Thoracic aorta (tissue), 2 donors: ENCODE measurements at regions not wholly inside any gene's neighbourhood (a gene's known extent, or its start where the extent isn't known, plus 50 kb on each side); places are given as distances from the start of the nearest gene placed in this dataset.

ENCODE experiments used
- ATAC-seq: fragments of 150-250 bp; one replicate; pipeline ENCODE4 v1.8.0; 2017; ENCODE audit warnings: low read depth; ENCODE audit not compliant: insufficient number of reproducible peaks, low FRiP score
- DNase-seq: peaks from one replicate; pipeline ENCODE4 v3.0.0-alpha.2; 2020; ENCODE audit warnings: low spot score
- H3K27ac ChIP-seq, 2 donors: fragments of 200-600 bp; sonication (generic); 1 replicate in 1 of 2; 2 replicates in 1 of 2; pipeline ENCODE4 v1.5.1; 2016; ENCODE audit warnings: mild to moderate bottlenecking in 2 of 2, moderate library complexity in 2 of 2
- H3K27me3 ChIP-seq: fragments of 200-600 bp; sonication (generic); replicated peaks from 2 replicates; pipeline ENCODE4 v1.6.0; 2016; ENCODE audit warnings: mild to moderate bottlenecking; ENCODE audit not compliant: insufficient read depth
- H3K36me3 ChIP-seq: fragments of 200-600 bp; sonication (generic); one replicate; pipeline ENCODE4 v1.5.1; 2016
- H3K4me1 ChIP-seq, 2 donors: fragments of 200-600 bp; sonication (generic); 1 replicate in 1 of 2; 2 replicates in 1 of 2; pipeline versions ENCODE4 v1.5.1 to v1.6.0; 2016; ENCODE audit warnings: low read depth in 2 of 2, mild to moderate bottlenecking in 1 of 2; ENCODE audit not compliant: control insufficient read depth in 1 of 2
- H3K4me3 ChIP-seq: fragments of 200-600 bp; sonication (generic); 2 replicates; pipeline ENCODE4 v1.5.1; 2016; ENCODE audit warnings: mild to moderate bottlenecking
- H3K9me3 ChIP-seq: fragments of 200-600 bp; sonication (generic); 2 replicates; pipeline ENCODE4 v1.5.1; 2016
- TF ChIP-seq, protein P1 (sequence below): fragments of 200-600 bp; sonication (generic); IDR thresholded peaks from one replicate; pipeline ENCODE4 v1.5.1; 2019; ENCODE audit warnings: antibody characterized with exemption

DNA sequence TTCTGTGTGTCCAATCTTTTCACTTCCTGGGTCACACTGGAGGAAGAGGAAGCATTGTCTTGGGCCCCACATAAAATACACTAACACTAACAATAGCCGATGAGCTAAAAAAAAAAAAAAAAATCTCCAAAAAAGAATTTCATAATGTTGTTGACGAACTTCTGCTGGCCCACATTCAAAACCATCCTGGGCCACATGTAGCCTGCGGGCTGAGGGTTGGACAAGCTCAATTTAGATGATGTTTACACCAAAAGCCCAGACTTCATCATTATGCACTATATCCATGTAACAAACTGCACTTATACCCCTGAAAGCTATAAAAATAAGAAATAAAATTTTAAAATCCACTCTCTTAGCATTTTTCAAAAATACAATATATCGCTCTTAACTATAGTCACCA, 187.8 kb upstream of the PTBP2 start:
- Histone ChIP-seq H3K27me3 (no peaks in the 10 kb centered on the region), H3K4me1 (peaks cover 7 to 9% of the 10 kb centered on the region in 2 donors), H3K27ac (no peak overlapping the region), H3K36me3 (no peaks in the 10 kb centered on the region), H3K4me3 (no peak overlapping the region), H3K9me3 (peaks cover 6% of the 10 kb centered on the region)
- ATAC-seq, result no peak
- DNase-seq, result no peak
- TF ChIP-seq, protein P1, sequence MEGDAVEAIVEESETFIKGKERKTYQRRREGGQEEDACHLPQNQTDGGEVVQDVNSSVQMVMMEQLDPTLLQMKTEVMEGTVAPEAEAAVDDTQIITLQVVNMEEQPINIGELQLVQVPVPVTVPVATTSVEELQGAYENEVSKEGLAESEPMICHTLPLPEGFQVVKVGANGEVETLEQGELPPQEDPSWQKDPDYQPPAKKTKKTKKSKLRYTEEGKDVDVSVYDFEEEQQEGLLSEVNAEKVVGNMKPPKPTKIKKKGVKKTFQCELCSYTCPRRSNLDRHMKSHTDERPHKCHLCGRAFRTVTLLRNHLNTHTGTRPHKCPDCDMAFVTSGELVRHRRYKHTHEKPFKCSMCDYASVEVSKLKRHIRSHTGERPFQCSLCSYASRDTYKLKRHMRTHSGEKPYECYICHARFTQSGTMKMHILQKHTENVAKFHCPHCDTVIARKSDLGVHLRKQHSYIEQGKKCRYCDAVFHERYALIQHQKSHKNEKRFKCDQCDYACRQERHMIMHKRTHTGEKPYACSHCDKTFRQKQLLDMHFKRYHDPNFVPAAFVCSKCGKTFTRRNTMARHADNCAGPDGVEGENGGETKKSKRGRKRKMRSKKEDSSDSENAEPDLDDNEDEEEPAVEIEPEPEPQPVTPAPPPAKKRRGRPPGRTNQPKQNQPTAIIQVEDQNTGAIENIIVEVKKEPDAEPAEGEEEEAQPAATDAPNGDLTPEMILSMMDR, result no peak

DNA sequence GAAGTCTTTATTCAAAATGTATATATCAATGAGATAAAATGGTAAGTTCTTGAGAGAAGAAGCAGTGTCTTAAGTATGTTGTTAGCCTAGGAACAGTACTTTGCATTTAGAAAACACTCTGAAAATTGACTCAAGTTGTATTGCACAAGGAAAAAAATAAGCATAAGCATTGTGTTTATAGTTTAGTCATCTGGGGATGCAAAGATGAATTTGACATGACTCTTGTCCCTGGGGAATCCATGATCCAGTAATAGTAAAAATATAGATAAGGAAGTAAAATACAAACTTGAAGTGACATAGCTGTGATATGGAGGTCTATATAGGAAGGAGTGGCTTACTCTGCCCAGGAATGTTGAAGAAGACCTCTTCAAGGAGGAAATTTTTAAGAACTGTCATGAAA, 185.0 kb upstream of the PTBP2 start:
- no peak overlapping the region for H3K4me3 ChIP-seq
- no peaks in the 10 kb centered on the region for H3K9me3 ChIP-seq
- TF ChIP-seq, protein P1, result no peak
- no peak for ATAC-seq
- H3K4me1 ChIP-seq, result peaks cover 13 to 20% of the 10 kb centered on the region in 2 donors
- no peaks in the 10 kb centered on the region for H3K27me3 ChIP-seq
- DNase-seq, result no peak
- H3K36me3 ChIP-seq, result no peaks in the 10 kb centered on the region
- H3K27ac ChIP-seq, result no peak overlapping the region

DNA sequence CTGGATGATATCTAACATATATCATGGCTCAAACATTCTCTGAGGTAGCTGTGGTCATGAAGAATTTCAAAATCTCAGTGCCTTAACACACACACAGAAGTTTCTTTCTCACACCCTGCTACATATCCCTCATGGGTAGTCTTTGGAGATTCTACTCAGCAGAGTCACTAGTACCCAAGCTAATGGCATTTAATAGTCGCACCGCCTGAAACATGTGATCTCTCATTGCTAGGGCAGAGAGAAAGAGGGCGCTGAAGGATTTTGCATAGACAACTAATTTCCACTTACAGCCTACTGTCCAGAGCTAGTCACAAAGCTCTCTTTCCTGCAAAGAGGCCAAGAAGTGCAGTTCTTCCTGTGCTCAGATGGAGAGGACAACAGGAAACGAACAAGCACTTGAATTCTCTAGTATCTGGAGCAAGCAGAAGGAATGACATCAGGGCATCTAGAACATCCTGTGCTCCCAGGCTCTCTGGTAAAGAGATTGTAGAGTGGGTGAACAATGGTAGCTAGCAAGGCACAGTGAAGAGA, 183.4 kb upstream of the PTBP2 start:
- H3K27ac ChIP-seq, result peak overlapping the region; percentile 54 to 57

DNA sequence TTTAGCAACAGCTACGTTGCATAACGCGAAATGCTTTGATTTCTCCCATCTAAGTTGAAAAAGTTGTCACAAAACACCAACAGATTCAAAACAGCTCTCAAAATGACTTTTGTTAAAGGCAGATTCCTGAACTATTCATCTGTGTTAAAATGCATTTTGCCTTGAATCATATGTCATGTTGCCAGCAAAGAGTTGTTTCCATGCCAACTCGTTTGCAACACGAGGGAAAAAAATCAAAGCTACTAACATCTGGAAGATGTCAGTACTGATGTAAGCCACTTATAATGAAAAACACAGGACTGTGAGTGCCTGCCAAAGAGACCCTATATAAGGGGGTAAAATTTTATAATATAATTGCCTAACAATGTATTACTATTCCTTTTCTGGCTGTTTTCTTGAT, 182.7 kb upstream of the PTBP2 start:
- Histone ChIP-seq H3K4me1 (peaks cover 13 to 20% of the 10 kb centered on the region in 2 donors), H3K27me3 (no peaks in the 10 kb centered on the region), H3K36me3 (no peaks in the 10 kb centered on the region), H3K27ac (peak overlapping the region; percentile 54 to 57), H3K4me3 (peak overlapping the region; percentile 10), H3K9me3 (no peaks in the 10 kb centered on the region)
- DNase-seq (peak; percentile 20), ATAC-seq (peak; percentile 74)
- TF ChIP-seq, protein P1, result no peak

More for the DNA sequence above, 183.4 kb upstream of the PTBP2 start:
- Histone ChIP-seq H3K4me1 (peaks cover 13 to 20% of the 10 kb centered on the region in 2 donors), H3K36me3 (no peaks in the 10 kb centered on the region), H3K27me3 (no peaks in the 10 kb centered on the region), H3K4me3 (peak overlapping the region; percentile 10), H3K9me3 (no peaks in the 10 kb centered on the region)
- DNase-seq (no peak), ATAC-seq (peak; percentile 25)
- TF ChIP-seq, protein P1, result no peak

DNA sequence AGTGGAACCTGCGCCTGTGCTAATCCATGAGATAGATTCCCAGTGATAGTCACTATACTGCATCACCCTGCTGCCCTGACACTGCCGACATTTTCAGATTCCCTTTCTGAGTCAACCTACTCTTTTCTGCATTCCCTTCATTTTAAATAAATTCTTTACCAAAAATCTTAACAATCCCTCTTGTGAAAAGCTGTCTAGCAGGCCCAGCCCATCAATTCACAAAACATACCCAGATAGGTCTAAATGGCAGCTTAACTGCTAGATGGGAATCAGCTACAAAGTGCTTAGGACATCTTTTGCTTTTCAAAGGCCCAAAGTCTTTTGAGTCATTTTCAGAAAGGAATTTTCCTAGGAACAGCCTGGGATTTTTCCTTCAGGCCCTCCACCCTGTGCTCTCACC, 180.1 kb upstream of the PTBP2 start:
- no peak for DNase-seq
- ATAC-seq, result no peak
- H3K27ac ChIP-seq, result no peak overlapping the region
- TF ChIP-seq, protein P1, result no peak
- H3K36me3 ChIP-seq, result no peaks in the 10 kb centered on the region
- no peak overlapping the region for H3K4me3 ChIP-seq
- no peaks in the 10 kb centered on the region for H3K27me3 ChIP-seq
- peaks cover 13 to 20% of the 10 kb centered on the region in 2 donors for H3K4me1 ChIP-seq
- no peaks in the 10 kb centered on the region for H3K9me3 ChIP-seq
